Mesendoderm (in vitro differentiated cells): ENCODE measurements at regions not wholly inside any gene's neighbourhood (a gene's known extent, or its start where the extent isn't known, plus 50 kb on each side); places are given as distances from the start of the nearest gene placed in this dataset.
A peak's percentile ranks its signal among the peaks of the same experiment; 100 is the strongest.

Source experiments
- DNase-seq: peaks from one replicate; pipeline ENCODE4 v3.0.0; 2013
- H2AK5ac ChIP-seq: 2 replicates; pipeline ENCODE4 v1.6.1; 2013; ENCODE audit warnings: low read length, inconsistent platforms
- H2BK120ac ChIP-seq: 2 replicates; pipeline ENCODE4 v1.6.1; 2013; ENCODE audit warnings: low read depth, mild to moderate bottlenecking, low read length, moderate library complexity, mixed read lengths
- H2BK15ac ChIP-seq: replicated peaks from 2 replicates; pipeline ENCODE4 v1.6.1; 2013; ENCODE audit warnings: low read depth, mild to moderate bottlenecking, moderate library complexity
- H2BK5ac ChIP-seq: 2 replicates; pipeline ENCODE4 v1.6.1; 2013; ENCODE audit warnings: low read length, inconsistent platforms
- H3K18ac ChIP-seq: 2 replicates; pipeline ENCODE4 v1.6.1; 2013; ENCODE audit warnings: mild to moderate bottlenecking, low read length, mixed read lengths
- H3K23ac ChIP-seq: one replicate; pipeline ENCODE4 v1.6.1; 2013; ENCODE audit warnings: low read length
- H3K27ac ChIP-seq: 2 replicates; pipeline ENCODE4 v1.5.1; 2013; ENCODE audit warnings: low read depth, mild to moderate bottlenecking, inconsistent platforms, low read length, moderate library complexity
- H3K27me3 ChIP-seq: 2 replicates; pipeline ENCODE4 v1.6.1; 2013; ENCODE audit warnings: low read length, control low read depth, mild to moderate bottlenecking, inconsistent platforms; ENCODE audit not compliant: insufficient read depth, poor library complexity
- H3K36me3 ChIP-seq: 2 replicates; pipeline ENCODE4 v1.6.1; 2013; ENCODE audit warnings: low read length, inconsistent platforms; ENCODE audit not compliant: control insufficient read depth, insufficient read depth
- H3K4ac ChIP-seq: one replicate; pipeline ENCODE4 v1.6.1; 2013; ENCODE audit warnings: low read depth, mild to moderate bottlenecking, low read length, moderate library complexity
- H3K4me1 ChIP-seq: 2 replicates; pipeline ENCODE4 v1.6.1; 2013; ENCODE audit warnings: low read depth, low read length, inconsistent platforms; ENCODE audit not compliant: control insufficient read depth
- H3K4me2 ChIP-seq: 2 replicates; pipeline ENCODE4 v1.6.1; 2013; ENCODE audit warnings: low read length
- H3K4me3 ChIP-seq: 2 replicates; pipeline ENCODE4 v1.5.1; 2013; ENCODE audit warnings: mild to moderate bottlenecking, low read length
- H3K56ac ChIP-seq: one replicate; pipeline ENCODE4 v1.6.1; 2013; ENCODE audit warnings: low read length
- H3K79me1 ChIP-seq: 2 replicates; pipeline ENCODE4 v1.6.1; 2013; ENCODE audit warnings: low read length, inconsistent platforms
- H3K79me2 ChIP-seq: 2 replicates; pipeline ENCODE4 v1.6.1; 2013; ENCODE audit warnings: mild to moderate bottlenecking, low read length; ENCODE audit not compliant: control insufficient read depth, insufficient read depth
- H3K9ac ChIP-seq: 2 replicates; pipeline ENCODE4 v1.6.1; 2013; ENCODE audit warnings: low read length, inconsistent platforms
- H4K5ac ChIP-seq: one replicate; pipeline ENCODE4 v1.6.1; 2013; ENCODE audit warnings: low read length
- H4K8ac ChIP-seq: one replicate; pipeline ENCODE4 v1.6.1; 2013; ENCODE audit warnings: low read depth, mild to moderate bottlenecking, control low read depth, low read length, moderate library complexity
- WGBS: extraction: QIAGEN DNeasy Blood & Tissue Kit; methylation state at CpG from one replicate; pipeline ENCODE4 v1.1.7; 2013; ENCODE audit warnings: low lambda C conversion rate, missing lambda C conversion rate; ENCODE audit not compliant: insufficient coverage; ENCODE audit errors: extremely low coverage; 5-methylcytosine and 5-hydroxymethylcytosine counted together

- no peaks in the 10 kb centered on the region for H3K27me3 ChIP-seq
- no peak overlapping the region for H3K4ac ChIP-seq
- no peak overlapping the region for H3K4me2 ChIP-seq
- no peak overlapping the region for H3K18ac ChIP-seq
- no peak overlapping the region for H4K8ac ChIP-seq
- no peak overlapping the region for H2BK15ac ChIP-seq
- no peaks in the 10 kb centered on the region for H3K4me1 ChIP-seq
- H2BK120ac ChIP-seq = no peak overlapping the region
- H3K56ac ChIP-seq = no peak overlapping the region
- H4K5ac ChIP-seq = no peak overlapping the region
- H3K79me1 ChIP-seq = no peaks in the 10 kb centered on the region
- H3K79me2 ChIP-seq = no peaks in the 10 kb centered on the region
- no peak overlapping the region for H2AK5ac ChIP-seq
- H3K9ac ChIP-seq = no peak overlapping the region
- WGBS = no CpG with 5 or more reads among the region's 5 CpGs
- H3K23ac ChIP-seq = no peak overlapping the region
- no peak for DNase-seq
- H3K36me3 ChIP-seq = no peaks in the 10 kb centered on the region
- H3K27ac ChIP-seq = no peak overlapping the region
- H3K4me3 ChIP-seq = no peak overlapping the region
- H2BK5ac ChIP-seq = no peak overlapping the region
These were observed 122.6 kb upstream of the CHRM3 start for GRCh38 chr1:239263801-239264200.

- H2AK5ac ChIP-seq = no peak overlapping the region
- H3K79me1 ChIP-seq = no peaks in the 10 kb centered on the region
- no peaks in the 10 kb centered on the region for H3K36me3 ChIP-seq
- no peak overlapping the region for H4K8ac ChIP-seq
- no peak overlapping the region for H3K4ac ChIP-seq
- H2BK5ac ChIP-seq = no peak overlapping the region
- H3K23ac ChIP-seq = no peak overlapping the region
- H3K4me2 ChIP-seq = no peak overlapping the region
- H3K4me1 ChIP-seq = no peaks in the 10 kb centered on the region
- no peak overlapping the region for H3K9ac ChIP-seq
- no CpG with 5 or more reads among the region's 1 CpG for WGBS
- H2BK15ac ChIP-seq = no peak overlapping the region
- H3K79me2 ChIP-seq = no peaks in the 10 kb centered on the region
- H3K4me3 ChIP-seq = no peak overlapping the region
- H3K27me3 ChIP-seq = no peaks in the 10 kb centered on the region
- H3K27ac ChIP-seq = no peak overlapping the region
- no peak overlapping the region for H3K18ac ChIP-seq
- peak; percentile 25 for DNase-seq
- H4K5ac ChIP-seq = no peak overlapping the region
- H3K56ac ChIP-seq = no peak overlapping the region
- no peak overlapping the region for H2BK120ac ChIP-seq
These were observed 123.8 kb upstream of the CHRM3 start for GRCh38 chr1:239262538-239262937.

- no peak overlapping the region for H2BK5ac ChIP-seq
- H3K79me2 ChIP-seq = no peaks in the 10 kb centered on the region
- H3K27ac ChIP-seq = no peak overlapping the region
- H3K4ac ChIP-seq = no peak overlapping the region
- no peaks in the 10 kb centered on the region for H3K27me3 ChIP-seq
- no peak overlapping the region for H4K5ac ChIP-seq
- no peaks in the 10 kb centered on the region for H3K4me1 ChIP-seq
- H2AK5ac ChIP-seq = no peak overlapping the region
- no CpG with 5 or more reads among the region's 2 CpGs for WGBS
- no peak overlapping the region for H2BK15ac ChIP-seq
- H3K18ac ChIP-seq = no peak overlapping the region
- H3K4me2 ChIP-seq = no peak overlapping the region
- H3K4me3 ChIP-seq = no peak overlapping the region
- no peak overlapping the region for H3K56ac ChIP-seq
- no peaks in the 10 kb centered on the region for H3K36me3 ChIP-seq
- H3K79me1 ChIP-seq = no peaks in the 10 kb centered on the region
- no peak overlapping the region for H2BK120ac ChIP-seq
- no peak for DNase-seq
- no peak overlapping the region for H3K23ac ChIP-seq
- H4K8ac ChIP-seq = no peak overlapping the region
- no peak overlapping the region for H3K9ac ChIP-seq
These were observed 124.8 kb upstream of the CHRM3 start for GRCh38 chr1:239261521-239261920.

- Histone ChIP-seq H3K79me1 (no peaks in the 10 kb centered on the region), H3K18ac (no peak overlapping the region), H2AK5ac (no peak overlapping the region), H3K4me2 (no peak overlapping the region), H2BK5ac (no peak overlapping the region), H2BK15ac (no peak overlapping the region), H3K36me3 (no peaks in the 10 kb centered on the region), H3K4ac (no peak overlapping the region), H3K79me2 (no peaks in the 10 kb centered on the region), H4K5ac (no peak overlapping the region), H3K23ac (no peak overlapping the region), H3K4me3 (no peak overlapping the region), H3K56ac (no peak overlapping the region), H3K4me1 (no peaks in the 10 kb centered on the region), H4K8ac (no peak overlapping the region), H3K27ac (no peak overlapping the region), H3K9ac (no peak overlapping the region), H2BK120ac (no peak overlapping the region), H3K27me3 (no peaks in the 10 kb centered on the region)
- no peak for DNase-seq
- no CpG with 5 or more reads among the region's 4 CpGs for WGBS
These were observed 125.5 kb upstream of the CHRM3 start for GRCh38 chr1:239260842-239261241.

GRCh38 chr1:239255628-239256160, 130.7 kb upstream of the CHRM3 start:
- H3K18ac ChIP-seq = no peak overlapping the region

GRCh38 chr1:239254999-239255398, 131.4 kb upstream of the CHRM3 start:
- Histone ChIP-seq H3K36me3 (no peaks in the 10 kb centered on the region), H4K8ac (no peak overlapping the region), H4K5ac (no peak overlapping the region), H3K79me1 (no peaks in the 10 kb centered on the region), H3K56ac (no peak overlapping the region), H3K18ac (no peak overlapping the region), H3K9ac (no peak overlapping the region), H2BK120ac (no peak overlapping the region), H2BK5ac (no peak overlapping the region), H2AK5ac (no peak overlapping the region), H3K4ac (no peak overlapping the region), H3K27ac (no peak overlapping the region), H3K4me1 (no peaks in the 10 kb centered on the region), H3K27me3 (no peaks in the 10 kb centered on the region), H3K4me2 (no peak overlapping the region), H2BK15ac (no peak overlapping the region), H3K79me2 (no peaks in the 10 kb centered on the region), H3K4me3 (no peak overlapping the region), H3K23ac (no peak overlapping the region)
- WGBS = no CpG with 5 or more reads among the region's 4 CpGs
- no peak for DNase-seq

More at GRCh38 chr1:239255628-239256160, 130.7 kb upstream of the CHRM3 start:
- no CpG with 5 or more reads among the region's 22 CpGs for WGBS
- Histone ChIP-seq H3K36me3 (no peaks in the 10 kb centered on the region), H3K4me3 (no peak overlapping the region), H3K56ac (no peak overlapping the region), H3K79me1 (no peaks in the 10 kb centered on the region), H3K9ac (no peak overlapping the region), H4K5ac (no peak overlapping the region), H4K8ac (no peak overlapping the region), H3K4me2 (no peak overlapping the region), H2BK120ac (no peak overlapping the region), H3K4me1 (no peaks in the 10 kb centered on the region), H2BK5ac (no peak overlapping the region), H3K23ac (no peak overlapping the region), H3K4ac (no peak overlapping the region), H3K27me3 (no peaks in the 10 kb centered on the region), H3K79me2 (no peaks in the 10 kb centered on the region), H3K27ac (no peak overlapping the region), H2BK15ac (no peak overlapping the region), H2AK5ac (no peak overlapping the region)
- no peak for DNase-seq
